ENCODE measurements at regions not wholly inside any gene's neighbourhood (a gene's known extent, or its start where the extent isn't known, plus 50 kb on each side); places are given as distances from the start of the nearest gene placed in this dataset.
A peak's percentile ranks its signal among the peaks of the same experiment; 100 is the strongest.
"Not testable (repeated sequence)": the region's sequence is repeated elsewhere in the genome, so short reads cannot be mapped to it uniquely, and the experiment has no call there.

DNA sequence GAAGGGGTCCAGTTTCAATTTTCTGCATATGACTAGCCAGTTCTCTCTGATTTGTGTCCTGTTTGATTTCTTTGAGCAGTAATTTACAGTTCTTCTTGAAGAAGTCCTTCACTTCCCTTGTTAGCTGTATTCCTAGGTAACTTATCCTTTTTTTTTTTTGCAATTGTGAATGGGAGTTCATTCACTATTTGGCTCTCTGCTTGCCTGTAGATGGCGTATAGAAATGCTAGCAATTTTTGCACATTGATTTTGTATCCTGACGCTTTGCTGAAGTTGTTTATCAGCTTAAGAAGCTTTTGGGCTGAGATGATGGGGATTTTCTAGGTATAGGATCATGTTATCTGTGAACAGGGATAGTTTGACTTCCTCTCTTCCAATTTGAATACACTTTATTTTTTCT is 77.6 kb upstream of the NID2 start:
- H3K4me1 ChIP-seq, result no peaks in the 10 kb centered on the region
- H3K27ac ChIP-seq, result no peak overlapping the region
- ATAC-seq (ENCODE audit: low FRiP score in 2 of 2) (no peak), DNase-seq (no peak)
- WGBS, 2 donors, result 23 to 34% methylated on average over 2 of the region's 2 CpGs
- TF ChIP-seq POLR2AphosphoS5 (IDR thresholded peaks at IDR 0.05), result no peak
- TF ChIP-seq EP300 (IDR thresholded peaks at IDR 0.05), result no peak
- no peak for TF ChIP-seq POLR2A (IDR thresholded peaks at IDR 0.05)
- TF ChIP-seq, protein P1, sequence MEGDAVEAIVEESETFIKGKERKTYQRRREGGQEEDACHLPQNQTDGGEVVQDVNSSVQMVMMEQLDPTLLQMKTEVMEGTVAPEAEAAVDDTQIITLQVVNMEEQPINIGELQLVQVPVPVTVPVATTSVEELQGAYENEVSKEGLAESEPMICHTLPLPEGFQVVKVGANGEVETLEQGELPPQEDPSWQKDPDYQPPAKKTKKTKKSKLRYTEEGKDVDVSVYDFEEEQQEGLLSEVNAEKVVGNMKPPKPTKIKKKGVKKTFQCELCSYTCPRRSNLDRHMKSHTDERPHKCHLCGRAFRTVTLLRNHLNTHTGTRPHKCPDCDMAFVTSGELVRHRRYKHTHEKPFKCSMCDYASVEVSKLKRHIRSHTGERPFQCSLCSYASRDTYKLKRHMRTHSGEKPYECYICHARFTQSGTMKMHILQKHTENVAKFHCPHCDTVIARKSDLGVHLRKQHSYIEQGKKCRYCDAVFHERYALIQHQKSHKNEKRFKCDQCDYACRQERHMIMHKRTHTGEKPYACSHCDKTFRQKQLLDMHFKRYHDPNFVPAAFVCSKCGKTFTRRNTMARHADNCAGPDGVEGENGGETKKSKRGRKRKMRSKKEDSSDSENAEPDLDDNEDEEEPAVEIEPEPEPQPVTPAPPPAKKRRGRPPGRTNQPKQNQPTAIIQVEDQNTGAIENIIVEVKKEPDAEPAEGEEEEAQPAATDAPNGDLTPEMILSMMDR (IDR thresholded peaks at IDR 0.05), result no peak
- no peaks in the 10 kb centered on the region for H3K9me3 ChIP-seq
- H3K4me3 ChIP-seq, result no peak overlapping the region
- H3K27me3 ChIP-seq, result no peaks in the 10 kb centered on the region
- no peaks in the 10 kb centered on the region for H3K36me3 ChIP-seq

GRCh38 chr14:52144099-52144498 is 75.2 kb upstream of the NID2 start:
- H3K36me3 ChIP-seq; H3K9me3 ChIP-seq; H3K27me3 ChIP-seq; DNase-seq; H3K4me3 ChIP-seq; H3K27ac ChIP-seq; H3K4me1 ChIP-seq; ATAC-seq (ENCODE audit: low FRiP score in 2 of 2): not testable (repeated sequence)
- WGBS, 2 donors, result 84 to 97% methylated on average over 2 of the region's 2 CpGs

- ATAC-seq (ENCODE audit: low FRiP score in 2 of 2) (no peak), DNase-seq (no peak)
- TF ChIP-seq EP300 (IDR thresholded peaks at IDR 0.05) (no peak), POLR2AphosphoS5 (IDR thresholded peaks at IDR 0.05) (no peak), POLR2A (IDR thresholded peaks at IDR 0.05) (no peak)
- TF ChIP-seq, protein P1 (IDR thresholded peaks at IDR 0.05), result no peak
- Histone ChIP-seq H3K27me3 (no peaks in the 10 kb centered on the region), H3K36me3 (no peaks in the 10 kb centered on the region), H3K9me3 (no peaks in the 10 kb centered on the region), H3K4me1 (no peaks in the 10 kb centered on the region), H3K27ac (no peak overlapping the region), H3K4me3 (no peak overlapping the region)
Measured at GRCh38 chr14:52142504-52142903, 73.6 kb upstream of the NID2 start.

GRCh38 chr14:52131640-52132320 is 62.9 kb upstream of the NID2 start:
- Histone ChIP-seq H3K4me1 (peaks cover 0 to 5% (median 0%) of the 10 kb centered on the region in 4 donors), H3K36me3 (no peaks in the 10 kb centered on the region), H3K27me3 (no peaks in the 10 kb centered on the region), H3K4me3 (no peak overlapping the region), H3K27ac (no peak overlapping the region), H3K9me3 (peaks cover 0 to 4% (median 3%) of the 10 kb centered on the region in 4 donors)
- WGBS, 2 donors, result 29 to 32% methylated on average over 13 of the region's 13 CpGs
- TF ChIP-seq, protein P1 (IDR thresholded peaks at IDR 0.05), result peak; percentile 38 to 60 (median 46)
- TF ChIP-seq POLR2A (IDR thresholded peaks at IDR 0.05), result no peak
- DNase-seq, result peak in 1 of 2 donors; percentile 35
- peak; percentile 57 to 85 for ATAC-seq (ENCODE audit: low FRiP score in 2 of 2)

GRCh38 chr14:52129721-52130120 is 60.9 kb upstream of the NID2 start:
- Histone ChIP-seq H3K4me1 (peaks cover 0 to 5% (median 0%) of the 10 kb centered on the region in 4 donors), H3K27me3 (no peaks in the 10 kb centered on the region), H3K27ac (no peak overlapping the region), H3K9me3 (peaks cover 0 to 2% (median 0%) of the 10 kb centered on the region in 4 donors), H3K4me3 (no peak overlapping the region), H3K36me3 (no peaks in the 10 kb centered on the region)
- WGBS, 2 donors, result 83 to 86% methylated on average over 3 of the region's 3 CpGs
- no peak for DNase-seq
- TF ChIP-seq POLR2AphosphoS5 (IDR thresholded peaks at IDR 0.05), result no peak
- no peak for ATAC-seq (ENCODE audit: low FRiP score in 2 of 2)

DNA sequence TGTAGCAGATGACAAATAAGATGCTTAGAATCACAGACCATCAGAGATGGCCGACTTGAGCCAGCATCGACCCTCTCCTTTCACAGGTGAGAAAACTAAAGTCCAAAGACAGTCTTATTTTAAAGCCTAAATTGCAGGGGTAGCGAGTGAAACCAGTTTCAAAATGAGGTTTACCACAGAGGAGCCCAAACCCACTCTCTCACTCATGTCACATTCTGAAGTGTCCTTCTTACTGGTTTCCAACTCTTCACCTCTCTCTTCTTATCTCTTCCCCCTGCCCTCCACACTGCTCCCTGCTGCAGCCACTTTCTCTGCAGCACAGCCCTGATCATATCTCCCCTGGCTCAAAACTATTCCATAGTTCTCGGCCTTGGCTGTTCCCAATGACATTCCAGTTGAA is 57.0 kb upstream of the NID2 start:
- 72 to 85% methylated on average over 4 of the region's 4 CpGs for WGBS, 2 donors
- H3K36me3 ChIP-seq, result no peaks in the 10 kb centered on the region
- TF ChIP-seq POLR2AphosphoS5 (IDR thresholded peaks at IDR 0.05) (no peak), POLR2A (IDR thresholded peaks at IDR 0.05) (no peak), EP300 (IDR thresholded peaks at IDR 0.05) (no peak)
- TF ChIP-seq, protein P1 (IDR thresholded peaks at IDR 0.05), result no peak
- no peaks in the 10 kb centered on the region for H3K9me3 ChIP-seq
- no peaks in the 10 kb centered on the region for H3K4me1 ChIP-seq
- H3K4me3 ChIP-seq, result no peak overlapping the region
- H3K27me3 ChIP-seq, result no peaks in the 10 kb centered on the region
- ATAC-seq (ENCODE audit: low FRiP score in 2 of 2) (no peak), DNase-seq (no peak)
- peak overlapping the region in 1 of 4 donors; percentile 74 for H3K27ac ChIP-seq

Measured in upper lobe of left lung (tissue), 6 donors.